ENCODE measurements at regions not wholly inside any gene's neighbourhood (a gene's known extent, or its start where the extent isn't known, plus 50 kb on each side); places are given as distances from the start of the nearest gene placed in this dataset.
A peak's percentile ranks its signal among the peaks of the same experiment; 100 is the strongest.

DNA sequence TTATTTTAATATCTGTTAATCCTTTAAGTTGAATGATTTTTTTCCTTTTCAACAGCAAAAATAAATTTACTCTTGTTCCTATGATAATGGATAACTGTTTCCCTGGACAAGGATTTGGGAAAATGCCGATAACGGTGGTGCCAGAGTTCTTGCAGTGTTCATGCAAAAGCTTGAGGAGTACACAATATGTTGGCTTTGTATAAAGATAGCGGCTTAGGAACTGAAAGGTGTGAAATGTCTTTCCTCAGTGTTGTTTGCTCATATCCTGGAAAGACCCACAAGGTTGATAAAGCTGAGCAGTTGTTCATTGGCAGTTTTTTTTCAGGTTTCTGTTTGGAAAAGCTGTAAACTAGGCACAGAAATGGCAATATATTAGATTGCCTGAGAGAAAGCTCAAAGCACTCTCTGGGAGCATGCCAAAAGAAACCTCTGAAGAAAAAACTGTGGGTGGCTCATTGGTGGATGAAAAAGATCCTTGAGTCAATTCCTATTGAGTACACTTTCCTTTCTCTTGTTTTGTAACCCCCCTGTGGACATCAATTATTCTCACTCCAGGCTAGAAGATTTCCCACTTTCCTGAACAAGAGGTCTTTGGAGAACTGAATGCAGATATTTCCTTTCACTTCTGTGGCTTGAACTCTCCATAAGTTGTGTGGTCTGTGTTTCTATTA lies 117.2 kb upstream of the RGMB start:
- CTCF ChIA-PET = no interaction called here
- dilution Hi-C loops (cut with HindIII; ENCODE audit: low sequenced_read_pairs, unreplicated experiment) = no loop called here

More for the DNA sequence above, 117.2 kb upstream of the RGMB start:
- Histone ChIP-seq H3K56ac (ENCODE audit: extremely low read depth, insufficient read depth, low read length) (no peak overlapping the region), H3K9ac (ENCODE audit: low read depth, low read length) (no peak overlapping the region), H3K36me3 (ENCODE audit: control insufficient read depth, insufficient read depth, low read length) (no peaks in the 10 kb centered on the region), H3K18ac (ENCODE audit: low read depth, low read length) (no peak overlapping the region), H2AFZ (replicated peaks; ENCODE audit: low read length, poor library complexity) (no peak overlapping the region), H3K4me3 (ENCODE audit: insufficient read depth, low read depth, low read length) (no peak overlapping the region), H3K14ac (replicated peaks; ENCODE audit: low read depth, low read length) (no peak overlapping the region), H2BK15ac (ENCODE audit: low read depth, low read length) (no peak overlapping the region), H2BK120ac (ENCODE audit: low read depth, low read length) (no peak overlapping the region), H3K27ac (ENCODE audit: insufficient read depth, low read length) (no peak overlapping the region), H4K91ac (ENCODE audit: insufficient read depth, low read depth, low read length) (no peak overlapping the region), H2BK5ac (ENCODE audit: low read depth, low read length, poor library complexity, severe bottlenecking) (no peak overlapping the region), H2AK9ac (replicated peaks; ENCODE audit: low read depth, low read length, poor library complexity) (no peak overlapping the region), H3K9me1 (ENCODE audit: insufficient read depth, low read length) (no peaks in the 10 kb centered on the region), H3K4me1 (ENCODE audit: control insufficient read depth, insufficient read depth, low read length) (no peaks in the 10 kb centered on the region), H3K27me3 (ENCODE audit: control insufficient read depth, insufficient read depth, low read length) (no peaks in the 10 kb centered on the region), H3K79me1 (ENCODE audit: low read depth in 1 of 2, low read length in 2 of 2) (no peaks in the 10 kb centered on the region), H3K4me2 (ENCODE audit: low read depth, low read length) (no peak overlapping the region), H4K20me1 (ENCODE audit: insufficient read depth, low read length) (no peaks in the 10 kb centered on the region), H4K5ac (ENCODE audit: low read depth, low read length) (no peak overlapping the region), H4K8ac (ENCODE audit: low read depth in 2 of 2, low read length in 2 of 2) (no peak overlapping the region), H3K4ac (ENCODE audit: low read depth, low read length) (no peak overlapping the region), H3K9me3 (ENCODE audit: control insufficient read depth, insufficient read depth, low read length) (peaks cover 3% of the 10 kb centered on the region), H2AK5ac (ENCODE audit: low read depth, low read length) (no peak overlapping the region), H3K23ac (ENCODE audit: low read depth, low read length) (no peak overlapping the region), H2BK20ac (ENCODE audit: low read depth, low read length) (no peak overlapping the region)
- ATAC-seq (ENCODE audit: low read depth) (no peak), DNase-seq (peak; percentile 48)
- intact Hi-C loops (cut with micrococcal nuclease) (no loop called here), in situ Hi-C loops (cut with MboI; ENCODE audit: low sequenced_read_pairs) (no loop called here)
- TF ChIP-seq MXI1 (IDR thresholded peaks at IDR 0.05; ENCODE audit: borderline replicate concordance, low read depth, low read length) (no peak), RCOR1 (IDR thresholded peaks at IDR 0.05; ENCODE audit: insufficient replicate concordance, low read length) (no peak), MAZ (IDR thresholded peaks at IDR 0.05; ENCODE audit: borderline replicate concordance, low read depth, low read length) (no peak), BHLHE40 (IDR thresholded peaks at IDR 0.05; ENCODE audit: low read depth, low read length) (no peak), RAD21 (IDR thresholded peaks at IDR 0.05; ENCODE audit: low read length) (no peak), MAFK (IDR thresholded peaks at IDR 0.05; ENCODE audit: low read depth, low read length) (no peak), POLR2A (IDR thresholded peaks at IDR 0.05; ENCODE audit: low read depth, low read length) (no peak), FOS (IDR thresholded peaks at IDR 0.05; ENCODE audit: low read depth, low read length) (no peak), NFE2L2 (IDR thresholded peaks at IDR 0.05; ENCODE audit: low read depth, low read length) (no peak), CEBPB (IDR thresholded peaks at IDR 0.05; ENCODE audit: low read depth, low read length) (no peak), SMC3 (IDR thresholded peaks at IDR 0.05; ENCODE audit: low read depth, low read length) (no peak)
- TF ChIP-seq, protein P1, sequence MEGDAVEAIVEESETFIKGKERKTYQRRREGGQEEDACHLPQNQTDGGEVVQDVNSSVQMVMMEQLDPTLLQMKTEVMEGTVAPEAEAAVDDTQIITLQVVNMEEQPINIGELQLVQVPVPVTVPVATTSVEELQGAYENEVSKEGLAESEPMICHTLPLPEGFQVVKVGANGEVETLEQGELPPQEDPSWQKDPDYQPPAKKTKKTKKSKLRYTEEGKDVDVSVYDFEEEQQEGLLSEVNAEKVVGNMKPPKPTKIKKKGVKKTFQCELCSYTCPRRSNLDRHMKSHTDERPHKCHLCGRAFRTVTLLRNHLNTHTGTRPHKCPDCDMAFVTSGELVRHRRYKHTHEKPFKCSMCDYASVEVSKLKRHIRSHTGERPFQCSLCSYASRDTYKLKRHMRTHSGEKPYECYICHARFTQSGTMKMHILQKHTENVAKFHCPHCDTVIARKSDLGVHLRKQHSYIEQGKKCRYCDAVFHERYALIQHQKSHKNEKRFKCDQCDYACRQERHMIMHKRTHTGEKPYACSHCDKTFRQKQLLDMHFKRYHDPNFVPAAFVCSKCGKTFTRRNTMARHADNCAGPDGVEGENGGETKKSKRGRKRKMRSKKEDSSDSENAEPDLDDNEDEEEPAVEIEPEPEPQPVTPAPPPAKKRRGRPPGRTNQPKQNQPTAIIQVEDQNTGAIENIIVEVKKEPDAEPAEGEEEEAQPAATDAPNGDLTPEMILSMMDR (conservative IDR thresholded peaks at IDR 0.05; ENCODE audit: low read depth, low read length) = no peak
- BruUV-seq (replicated peaks) = no TSS peak
- POLR2A ChIA-PET (ENCODE audit: unreplicated experiment) = no interaction called here
- WGBS, 2 experiments (ENCODE audit: extremely low coverage in 2 of 2, insufficient read length in 1 of 2) = no CpG with 5 or more reads among the region's 3 CpGs
